Fibroblast of skin of left biceps (primary cell): ENCODE measurements at regions not wholly inside any gene's neighbourhood (a gene's known extent, or its start where the extent isn't known, plus 50 kb on each side); places are given as distances from the start of the nearest gene placed in this dataset.

Experiments
- DNase-seq, 2 experiments: peaks; one replicate each; pipeline ENCODE4 v3.0.0-alpha.2; 2013; ENCODE audit warnings: low read depth in 2 of 2

GRCh38 chrX:121102101-121102500, 54.7 kb downstream of the GLUD2 start:
- no peak for DNase-seq

GRCh38 chrX:121103381-121103780, 56.0 kb downstream of the GLUD2 start:
- no peak for DNase-seq

GRCh38 chrX:121106484-121107235, 59.2 kb downstream of the GLUD2 start:
- DNase-seq, result no peak

- DNase-seq, result no peak
Observed at GRCh38 chrX:121109986-121110385, 62.6 kb downstream of the GLUD2 start.

GRCh38 chrX:121110536-121110935, 63.1 kb downstream of the GLUD2 start:
- no peak for DNase-seq

GRCh38 chrX:121114691-121115090, 67.3 kb downstream of the GLUD2 start:
- no peak for DNase-seq

- no peak for DNase-seq
Observed at GRCh38 chrX:121120690-121121605, 73.5 kb downstream of the GLUD2 start.

GRCh38 chrX:121122332-121122731, 74.9 kb downstream of the GLUD2 start:
- DNase-seq, result no peak

GRCh38 chrX:121128925-121129877, 81.8 kb downstream of the GLUD2 start:
- no peak for DNase-seq

- DNase-seq, result no peak
Observed at GRCh38 chrX:121132675-121133074, 85.3 kb downstream of the GLUD2 start.

GRCh38 chrX:121135488-121136207, 88.2 kb downstream of the GLUD2 start:
- no peak for DNase-seq

GRCh38 chrX:121146059-121146628, 98.7 kb downstream of the GLUD2 start:
- DNase-seq, result no peak

- DNase-seq, result no peak
Observed at GRCh38 chrX:121150217-121150616, 102.8 kb downstream of the GLUD2 start.

- DNase-seq, result no peak
Observed at GRCh38 chrX:121151293-121151692, 103.9 kb downstream of the GLUD2 start.

GRCh38 chrX:121154858-121155404, 107.5 kb downstream of the GLUD2 start:
- no peak for DNase-seq

- peak; percentile 52 to 53 for DNase-seq
Observed at GRCh38 chrX:121160987-121161386, 113.6 kb downstream of the GLUD2 start.

GRCh38 chrX:121161501-121161933, 114.1 kb downstream of the GLUD2 start:
- no peak for DNase-seq

GRCh38 chrX:121163443-121163842, 116.0 kb downstream of the GLUD2 start:
- DNase-seq, result no peak

- DNase-seq, result no peak
Observed at GRCh38 chrX:121165930-121166359, 118.5 kb downstream of the GLUD2 start.
